D721Med (cell line): ENCODE measurements at regions not wholly inside any gene's neighbourhood (a gene's known extent, or its start where the extent isn't known, plus 50 kb on each side); places are given as distances from the start of the nearest gene placed in this dataset.
"Not testable (repeated sequence)": the region's sequence is repeated elsewhere in the genome, so short reads cannot be mapped to it uniquely, and the experiment has no call there.

Experiments
- DNase-seq: peaks from one replicate; pipeline ENCODE4 v3.0.0; 2011; ENCODE audit warnings: low spot score; ENCODE audit not compliant: insufficient read length
- FAIRE-seq: peaks from 2 replicates; lab custom pipeline; 2011; peaks lifted over from hg19 to GRCh38; lab: Jason Lieb, UNC
- CTCF ChIP-seq: IDR thresholded peaks from 2 replicates; pipeline ENCODE4 v1.5.1; 2012; ENCODE audit warnings: mild to moderate bottlenecking, control low read depth; ENCODE audit not compliant: insufficient read depth; ENCODE audit errors: missing control alignments

DNA sequence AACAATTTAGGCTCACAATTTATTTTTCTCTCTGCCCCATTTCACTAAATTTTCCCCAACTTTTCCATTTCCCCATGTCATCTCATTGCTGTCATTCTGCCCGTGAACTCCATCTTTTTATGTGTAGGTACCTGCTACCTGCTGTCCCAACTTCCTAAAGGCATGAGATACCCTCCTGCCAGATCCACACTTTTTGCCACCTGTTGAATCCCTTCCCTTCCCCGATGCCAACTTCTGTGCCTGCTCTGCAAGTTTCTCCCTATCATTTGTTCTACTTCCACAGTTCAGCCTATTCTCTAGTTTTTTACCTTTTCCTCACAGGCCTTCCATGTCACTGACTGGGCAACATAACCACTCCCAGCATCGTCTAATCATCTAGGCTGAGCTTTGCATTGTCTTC, 607.5 kb upstream of the KLF12 start:
- no peak for FAIRE-seq
- TF ChIP-seq CTCF = no peak
- DNase-seq = no peak

DNA sequence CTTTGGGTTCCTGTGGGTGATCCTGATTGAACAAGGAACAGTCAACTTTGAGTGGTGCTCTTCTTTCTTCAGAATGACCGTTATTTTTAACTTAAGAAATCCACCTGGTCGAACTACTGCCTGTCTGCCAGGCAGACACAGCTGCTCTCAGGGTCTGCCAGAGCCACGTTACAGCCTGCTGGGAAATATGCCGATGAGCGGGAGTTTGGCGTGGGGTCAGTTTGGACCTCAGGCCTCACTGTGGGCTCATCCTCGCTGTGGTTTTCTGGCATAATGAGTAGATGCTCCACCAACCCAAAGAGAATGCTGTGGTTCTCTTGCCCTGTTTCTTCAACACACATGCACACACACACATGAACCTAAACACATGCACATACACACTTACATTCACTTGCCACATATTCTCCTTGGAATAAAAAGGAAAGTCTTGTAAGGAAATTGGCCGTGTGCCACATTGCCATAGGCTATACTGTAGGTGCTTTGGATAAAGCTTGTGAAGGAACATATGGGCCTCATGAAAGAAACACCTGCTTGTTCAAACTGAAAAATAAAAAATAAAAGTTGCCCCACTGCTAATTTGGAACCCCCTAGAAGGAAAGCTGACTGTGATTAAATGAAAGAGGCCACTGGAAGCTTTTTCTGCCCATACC, 598.7 kb upstream of the KLF12 start:
- no peak for TF ChIP-seq CTCF
- DNase-seq (no peak), FAIRE-seq (no peak)

- FAIRE-seq (no peak), DNase-seq (no peak)
- TF ChIP-seq CTCF = no peak
Observed at GRCh38 chr13:74731731-74732130, 597.5 kb upstream of the KLF12 start.

GRCh38 chr13:74730556-74731331, 596.5 kb upstream of the KLF12 start:
- no peak for TF ChIP-seq CTCF
- FAIRE-seq = no peak

GRCh38 chr13:74726206-74726605, 592.0 kb upstream of the KLF12 start:
- DNase-seq (no peak), FAIRE-seq (no peak)
- no peak for TF ChIP-seq CTCF

More at GRCh38 chr13:74730556-74731331, 596.5 kb upstream of the KLF12 start:
- no peak for DNase-seq

DNA sequence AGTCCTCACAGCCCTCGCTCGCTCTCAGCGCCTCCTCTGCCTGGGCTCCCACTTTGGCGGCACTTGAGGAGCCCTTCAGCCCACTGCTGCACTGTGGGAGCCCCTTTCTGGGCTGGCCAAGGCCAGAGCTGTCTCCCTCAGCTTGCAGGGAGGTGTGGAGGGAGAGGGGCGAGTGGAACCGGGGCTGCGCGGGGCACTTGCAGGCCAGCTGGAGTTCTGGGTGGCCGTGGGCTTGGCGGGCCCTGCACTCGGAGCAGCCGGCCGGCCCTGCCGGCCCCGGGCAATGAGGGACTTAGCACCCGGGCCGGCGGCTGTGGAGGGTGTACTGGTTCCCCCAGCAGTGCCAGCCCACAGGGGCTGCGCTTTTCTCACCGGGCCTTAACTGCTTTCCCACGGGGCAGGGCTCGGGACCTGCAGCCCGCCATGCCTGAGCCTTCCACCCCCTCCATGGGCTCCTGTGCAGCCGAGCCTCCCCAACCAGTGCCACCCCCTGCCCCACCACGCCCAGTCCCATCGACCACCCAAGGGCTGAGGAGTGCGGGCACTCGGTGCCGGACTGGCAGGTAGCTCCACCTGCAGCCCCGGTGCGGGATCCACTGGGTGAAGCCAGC, 584.1 kb upstream of the KLF12 start:
- not testable (repeated sequence) for DNase-seq, FAIRE-seq

DNA sequence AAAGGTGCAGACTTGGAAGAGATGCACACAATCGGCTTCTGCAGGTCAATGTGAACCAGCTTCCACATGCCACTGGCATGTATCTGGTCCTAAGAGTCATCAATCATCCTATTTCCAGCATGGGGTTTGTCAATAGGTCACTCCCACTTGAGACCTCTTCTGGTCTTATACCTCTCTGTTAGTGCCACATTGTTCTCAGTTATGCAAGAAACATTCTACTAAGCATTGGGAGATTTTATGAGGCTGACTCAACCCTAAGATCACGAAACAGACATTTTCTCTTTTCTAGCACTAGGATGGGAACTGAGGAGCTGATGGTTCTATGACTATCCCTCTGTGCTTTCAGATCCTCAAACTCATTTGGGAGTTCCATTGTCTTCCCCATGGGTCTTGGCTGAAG, 581.5 kb upstream of the KLF12 start:
- DNase-seq = no peak
- no peak for FAIRE-seq
- TF ChIP-seq CTCF = no peak
